PC-3 (cell line): ENCODE measurements at regions not wholly inside any gene's neighbourhood (a gene's known extent, or its start where the extent isn't known, plus 50 kb on each side); places are given as distances from the start of the nearest gene placed in this dataset.

ENCODE experiments used
- ATAC-seq: fragments of 200-7000 bp; cut with Tn5 transposase; 2 replicates; pipeline ENCODE4 v1.9.1; 2020; ENCODE audit warnings: mild to moderate bottlenecking, moderate library complexity
- BruUV-seq: library from RNA; stranded (reverse); fragments of 400-500 nt; replicated peaks from 2 replicates; lab custom pipeline; 2021; lab: Mats Ljungman, UMichigan
- CTCF ChIA-PET: fragments of 300-600 bp; sonication (Branson Sonifier 250); formaldehyde crosslinking; loops from one replicate; lab custom pipeline; 2022; ENCODE audit warnings: antibody characterized with exemption; lab: Charles Lee
- POLR2A ChIA-PET: fragments of 300-600 bp; sonication (Branson Sonifier 250); formaldehyde crosslinking; loops from one replicate; lab custom pipeline; 2022; ENCODE audit warnings: antibody characterized with exemption; ENCODE audit not compliant: unreplicated experiment; lab: Charles Lee
- DNase-seq: peaks from one replicate; pipeline ENCODE4 v3.0.0-alpha.2; 2015
- H2AFZ ChIP-seq: fragments of 300-600 bp; sonication (generic); 2 replicates; pipeline ENCODE4 v1.6.0; 2016; ENCODE audit warnings: antibody characterized with exemption, low read length
- H3F3A ChIP-seq: fragments of 300-600 bp; sonication (generic); one replicate; pipeline ENCODE4 v1.6.0; 2017; ENCODE audit warnings: antibody characterized with exemption, low read length, control low read depth, mild to moderate bottlenecking; ENCODE audit not compliant: unreplicated experiment
- H3K27ac ChIP-seq: fragments of 300-600 bp; sonication (generic); 2 replicates; pipeline ENCODE4 v1.5.1; 2016; ENCODE audit warnings: mild to moderate bottlenecking, low read length
- H3K27me3 ChIP-seq: fragments of 300-600 bp; sonication (generic); 2 replicates; pipeline ENCODE4 v1.6.1; 2016; ENCODE audit warnings: low read length, mixed read lengths
- H3K36me3 ChIP-seq: fragments of 300-600 bp; sonication (generic); 2 replicates; pipeline ENCODE4 v1.6.1; 2016; ENCODE audit warnings: low read depth, mixed run types, low read length, mixed read lengths
- H3K4me1 ChIP-seq: fragments of 300-600 bp; sonication (generic); 2 replicates; pipeline ENCODE4 v1.5.1; 2016; ENCODE audit warnings: low read length; ENCODE audit not compliant: insufficient read depth
- H3K4me2 ChIP-seq: fragments of 300-600 bp; sonication (generic); 2 replicates; pipeline ENCODE4 v1.6.0; 2016; ENCODE audit warnings: low read length
- H3K4me3 ChIP-seq: fragments of 300-600 bp; sonication (generic); 2 replicates; pipeline ENCODE4 v1.5.1; 2016; ENCODE audit warnings: mild to moderate bottlenecking, low read length, mixed read lengths
- H3K79me2 ChIP-seq: fragments of 300-600 bp; sonication (generic); 2 replicates; pipeline ENCODE4 v1.6.1; 2017; ENCODE audit warnings: low read length, mixed read lengths
- H3K9ac ChIP-seq: fragments of 300-600 bp; sonication (generic); 2 replicates; pipeline ENCODE4 v1.6.0; 2016; ENCODE audit warnings: mild to moderate bottlenecking, low read length
- H3K9me2 ChIP-seq: fragments of 300-600 bp; sonication (generic); replicated peaks from 2 replicates; pipeline ENCODE4 v1.6.1; 2016; ENCODE audit warnings: mixed run types, low read length, mixed read lengths
- H3K9me3 ChIP-seq: fragments of 300-600 bp; sonication (generic); 2 replicates; pipeline ENCODE4 v1.6.1; 2016; ENCODE audit warnings: low read length, mixed read lengths
- H4K20me1 ChIP-seq: fragments of 300-600 bp; sonication (generic); 2 replicates; pipeline ENCODE4 v1.6.1; 2016; ENCODE audit warnings: low read length, mixed read lengths
- EZH2 ChIP-seq: fragments of 300-600 bp; sonication (generic); IDR thresholded peaks from one replicate; pipeline ENCODE4 v1.6.1; 2017; ENCODE audit warnings: antibody characterized with exemption, mild to moderate bottlenecking, low read length; ENCODE audit not compliant: unreplicated experiment
- EZH2phosphoT487 ChIP-seq: fragments of 300-600 bp; sonication (generic); IDR thresholded peaks from 2 replicates; pipeline ENCODE4 v1.6.1; 2018; ENCODE audit warnings: mild to moderate bottlenecking, antibody characterized with exemption, low read length, borderline replicate concordance
- intact Hi-C: fragments of 100-400 bp; cut with micrococcal nuclease; formaldehyde crosslinking; loops from 2 replicates; pipeline ENCODE4 v1.9.0; 2023
- TF ChIP-seq, protein P1 (sequence below): fragments of 300-600 bp; sonication (generic); conservative IDR thresholded peaks from 2 replicates; pipeline ENCODE4 v1.5.1; 2017; ENCODE audit warnings: antibody characterized with exemption, low read depth, mild to moderate bottlenecking, low read length

DNA sequence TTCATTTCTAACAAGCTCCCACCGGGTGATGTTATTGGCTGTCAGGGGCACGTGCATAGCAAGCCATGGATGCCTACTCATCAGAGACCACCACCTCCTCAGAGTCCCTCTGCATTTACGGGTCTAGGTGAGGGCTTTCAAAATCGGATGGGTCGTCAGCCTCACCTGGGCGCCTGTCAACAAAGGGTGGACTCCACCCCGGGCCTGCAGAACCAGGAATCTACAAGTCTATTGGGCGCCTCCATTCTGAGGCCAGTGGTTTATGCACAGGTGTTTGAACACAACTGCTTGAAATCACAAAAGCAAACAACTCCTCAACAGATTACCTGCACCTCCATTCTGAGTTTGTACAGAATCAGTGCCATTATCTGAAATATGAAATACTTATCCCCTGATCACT, 318.9 kb downstream of the PTTG2 start:
- Histone ChIP-seq H3K4me2 (no peak overlapping the region), H3F3A (no peaks in the 10 kb centered on the region), H4K20me1 (no peaks in the 10 kb centered on the region)

DNA sequence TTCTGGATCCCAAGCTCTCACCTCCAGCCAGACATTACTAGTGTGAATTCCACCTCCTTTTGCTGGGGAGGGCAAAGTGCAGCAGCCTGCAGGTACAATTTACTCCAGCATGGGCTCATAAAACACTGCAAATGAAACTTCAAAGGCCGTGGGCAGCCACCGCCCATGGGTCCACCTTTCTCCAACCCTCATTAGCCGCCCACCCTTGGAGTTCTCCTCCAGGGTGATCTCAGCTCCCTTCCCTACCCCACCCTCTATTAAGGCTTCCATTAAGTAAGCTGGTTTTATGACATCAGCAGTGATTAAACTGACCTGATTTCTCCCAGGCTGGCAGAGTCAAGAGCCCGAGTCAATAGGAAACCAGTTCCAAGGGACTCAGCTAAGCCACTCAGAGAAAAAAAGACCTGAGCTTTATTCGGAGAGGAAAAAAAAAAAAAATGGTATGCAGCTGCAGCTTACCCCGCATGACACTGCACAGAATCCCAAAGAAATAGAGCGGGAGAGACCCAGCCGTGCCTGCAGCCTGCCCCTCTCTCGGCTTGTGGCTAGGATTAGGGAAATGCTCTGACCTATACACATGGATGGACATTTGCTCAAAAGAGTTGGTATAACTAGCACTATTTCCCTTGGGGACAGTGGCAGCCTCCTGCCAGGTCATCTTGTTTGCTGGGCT, 319.6 kb downstream of the PTTG2 start:
- CTCF ChIA-PET, result no interaction called here

More for the DNA sequence above, 318.9 kb downstream of the PTTG2 start:
- Histone ChIP-seq H2AFZ (no peak overlapping the region), H3K27me3 (no peaks in the 10 kb centered on the region), H3K9ac (no peak overlapping the region), H3K27ac (no peak overlapping the region), H3K79me2 (no peaks in the 10 kb centered on the region), H3K4me3 (no peak overlapping the region), H3K9me2 (no peaks in the 10 kb centered on the region), H3K4me1 (peaks cover 16% of the 10 kb centered on the region), H3K9me3 (no peaks in the 10 kb centered on the region), H3K36me3 (no peaks in the 10 kb centered on the region)
- TF ChIP-seq, protein P1, sequence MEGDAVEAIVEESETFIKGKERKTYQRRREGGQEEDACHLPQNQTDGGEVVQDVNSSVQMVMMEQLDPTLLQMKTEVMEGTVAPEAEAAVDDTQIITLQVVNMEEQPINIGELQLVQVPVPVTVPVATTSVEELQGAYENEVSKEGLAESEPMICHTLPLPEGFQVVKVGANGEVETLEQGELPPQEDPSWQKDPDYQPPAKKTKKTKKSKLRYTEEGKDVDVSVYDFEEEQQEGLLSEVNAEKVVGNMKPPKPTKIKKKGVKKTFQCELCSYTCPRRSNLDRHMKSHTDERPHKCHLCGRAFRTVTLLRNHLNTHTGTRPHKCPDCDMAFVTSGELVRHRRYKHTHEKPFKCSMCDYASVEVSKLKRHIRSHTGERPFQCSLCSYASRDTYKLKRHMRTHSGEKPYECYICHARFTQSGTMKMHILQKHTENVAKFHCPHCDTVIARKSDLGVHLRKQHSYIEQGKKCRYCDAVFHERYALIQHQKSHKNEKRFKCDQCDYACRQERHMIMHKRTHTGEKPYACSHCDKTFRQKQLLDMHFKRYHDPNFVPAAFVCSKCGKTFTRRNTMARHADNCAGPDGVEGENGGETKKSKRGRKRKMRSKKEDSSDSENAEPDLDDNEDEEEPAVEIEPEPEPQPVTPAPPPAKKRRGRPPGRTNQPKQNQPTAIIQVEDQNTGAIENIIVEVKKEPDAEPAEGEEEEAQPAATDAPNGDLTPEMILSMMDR, result no peak
- TF ChIP-seq EZH2 (no peak), EZH2phosphoT487 (no peak)
- ChIA-PET POLR2A (no interaction called here), CTCF (no interaction called here)
- intact Hi-C loops, result no loop called here
- no peak for DNase-seq
- no TSS peak for BruUV-seq
- no peak for ATAC-seq

DNA sequence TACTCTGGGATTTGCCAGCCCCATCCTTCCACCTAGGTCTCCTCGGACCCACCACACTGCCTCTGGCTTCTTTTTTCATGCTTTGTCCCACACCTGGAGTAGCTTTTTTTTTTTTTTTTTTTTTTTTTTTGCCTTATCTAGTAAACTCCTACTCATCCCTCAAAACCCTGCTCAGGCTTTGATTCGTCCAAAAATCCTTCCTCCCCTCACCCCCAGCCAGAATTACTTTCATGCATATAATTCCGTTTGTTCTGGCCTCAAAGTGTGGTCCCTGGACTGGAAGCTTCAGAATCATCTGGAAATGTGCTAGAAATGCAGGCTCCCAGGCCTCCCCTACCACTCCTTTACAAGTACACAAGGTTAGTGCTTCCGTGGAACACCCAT, 320.1 kb downstream of the PTTG2 start:
- Histone ChIP-seq H3K9me2 (no peaks in the 10 kb centered on the region), H3K4me3 (no peak overlapping the region), H3K27ac (no peak overlapping the region), H3K27me3 (no peaks in the 10 kb centered on the region), H3K9me3 (no peaks in the 10 kb centered on the region), H3K9ac (no peak overlapping the region), H2AFZ (no peak overlapping the region), H3K36me3 (no peaks in the 10 kb centered on the region), H3F3A (no peaks in the 10 kb centered on the region), H3K4me2 (no peak overlapping the region), H3K4me1 (peaks cover 12% of the 10 kb centered on the region), H4K20me1 (no peaks in the 10 kb centered on the region), H3K79me2 (no peaks in the 10 kb centered on the region)
- ATAC-seq (no peak), DNase-seq (no peak)
- intact Hi-C loops, result no loop called here
- BruUV-seq, result no TSS peak
- CTCF ChIA-PET, result no interaction called here
- TF ChIP-seq EZH2phosphoT487, result no peak
- TF ChIP-seq, protein P1, result no peak
- TF ChIP-seq EZH2, result no peak
- POLR2A ChIA-PET, result interaction anchor here (0.6 kb wide), 1 partner anchor 35 kb away, joined by 3 read pairs; no protein-coding TSS in a partner anchor

More for the DNA sequence above, 319.6 kb downstream of the PTTG2 start:
- H3K27me3 ChIP-seq, result no peaks in the 10 kb centered on the region
- H3F3A ChIP-seq, result no peaks in the 10 kb centered on the region
- H3K9me2 ChIP-seq, result no peaks in the 10 kb centered on the region
- TF ChIP-seq, protein P1, result no peak
- H2AFZ ChIP-seq, result no peak overlapping the region
- no peak overlapping the region for H3K4me3 ChIP-seq
- no peaks in the 10 kb centered on the region for H3K9me3 ChIP-seq
- POLR2A ChIA-PET, result interaction anchor here (0.6 kb wide), 1 partner anchor 34 kb away, joined by 3 read pairs; no protein-coding TSS in a partner anchor
- no peak overlapping the region for H3K27ac ChIP-seq
- H3K4me2 ChIP-seq, result no peak overlapping the region
- no peaks in the 10 kb centered on the region for H3K79me2 ChIP-seq
- peaks cover 16% of the 10 kb centered on the region for H3K4me1 ChIP-seq
- no TSS peak for BruUV-seq
- DNase-seq (no peak), ATAC-seq (no peak)
- intact Hi-C loops, result no loop called here
- no peaks in the 10 kb centered on the region for H4K20me1 ChIP-seq
- H3K36me3 ChIP-seq, result no peaks in the 10 kb centered on the region
- no peak overlapping the region for H3K9ac ChIP-seq
